GM18507 (cell line): ENCODE measurements at regions not wholly inside any gene's neighbourhood (a gene's known extent, or its start where the extent isn't known, plus 50 kb on each side); places are given as distances from the start of the nearest gene placed in this dataset.

Source experiments
- DNase-seq: peaks from one replicate; pipeline ENCODE4 v3.0.0; 2011; ENCODE audit warnings: low read depth; ENCODE audit not compliant: insufficient read length; ENCODE audit errors: extremely low spot score
- FAIRE-seq: peaks from 2 replicates; lab custom pipeline; 2011; peaks lifted over from hg19 to GRCh38; lab: Jason Lieb, UNC

- no peak for FAIRE-seq
Observed at GRCh38 chr12:115103884-115104883, 420.2 kb upstream of the TBX3 start.

GRCh38 chr12:115102450-115102849, 418.5 kb upstream of the TBX3 start:
- DNase-seq (no peak), FAIRE-seq (no peak)

More at GRCh38 chr12:115103884-115104883, 420.2 kb upstream of the TBX3 start:
- DNase-seq, result no peak

DNA sequence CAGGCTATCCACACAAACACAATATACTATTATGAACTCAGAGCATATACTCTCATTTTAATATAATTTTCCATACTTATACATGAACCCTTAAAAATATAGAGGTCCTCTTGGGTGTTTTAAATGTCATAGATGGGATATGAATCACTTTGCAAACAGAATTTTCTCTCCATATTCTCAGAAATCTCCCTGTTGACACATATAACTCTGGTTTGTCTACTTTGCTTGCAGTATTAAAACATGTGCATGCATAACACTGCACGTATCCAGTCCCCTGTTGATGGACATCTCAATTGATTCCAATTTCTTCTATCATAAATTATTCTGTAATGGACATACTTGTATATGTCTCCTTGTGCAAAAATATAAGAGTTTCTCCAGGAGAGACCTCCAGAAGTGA, 417.5 kb upstream of the TBX3 start:
- no peak for FAIRE-seq
- DNase-seq, result no peak

- FAIRE-seq, result no peak
- DNase-seq, result no peak
Observed at GRCh38 chr12:115097416-115097815, 413.4 kb upstream of the TBX3 start.

DNA sequence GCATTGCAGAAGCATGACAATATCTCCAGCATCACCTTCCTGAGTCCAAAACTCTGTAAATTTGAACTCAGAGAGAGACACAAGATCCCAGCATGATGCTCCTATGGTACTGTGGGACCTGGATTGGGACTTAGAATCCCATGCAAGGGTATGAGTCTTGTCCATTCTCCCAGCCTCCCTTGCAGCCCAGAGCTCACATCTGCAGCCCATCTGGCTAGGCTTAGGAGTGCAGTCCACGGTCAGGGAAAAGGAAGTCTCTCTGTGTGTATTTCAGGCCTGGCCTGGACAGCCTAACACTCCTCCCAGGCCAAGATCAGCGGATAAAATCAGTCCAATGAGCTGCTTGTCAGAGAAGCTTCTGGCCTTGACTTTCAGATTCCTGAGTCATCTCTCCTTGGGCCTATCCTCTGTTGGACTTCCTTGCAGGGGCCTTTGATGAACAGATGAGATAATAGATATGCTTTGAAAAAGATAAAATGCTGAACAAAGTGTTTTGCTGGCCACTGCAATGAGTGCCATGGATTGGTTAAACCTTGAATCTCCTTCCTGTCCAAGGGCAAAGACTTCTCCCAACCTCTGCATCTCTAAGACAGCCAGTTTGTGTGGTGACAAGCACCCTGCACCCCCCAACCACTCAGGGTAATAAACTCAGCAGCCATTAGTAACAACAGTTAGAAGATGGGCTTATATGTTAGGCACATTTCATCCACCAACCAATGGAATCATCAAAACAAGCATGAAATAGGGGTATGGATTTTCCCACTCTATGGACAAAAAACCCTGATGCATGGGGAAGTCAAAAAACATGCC, 412.8 kb upstream of the TBX3 start:
- FAIRE-seq, result no peak
- DNase-seq, result no peak

DNA sequence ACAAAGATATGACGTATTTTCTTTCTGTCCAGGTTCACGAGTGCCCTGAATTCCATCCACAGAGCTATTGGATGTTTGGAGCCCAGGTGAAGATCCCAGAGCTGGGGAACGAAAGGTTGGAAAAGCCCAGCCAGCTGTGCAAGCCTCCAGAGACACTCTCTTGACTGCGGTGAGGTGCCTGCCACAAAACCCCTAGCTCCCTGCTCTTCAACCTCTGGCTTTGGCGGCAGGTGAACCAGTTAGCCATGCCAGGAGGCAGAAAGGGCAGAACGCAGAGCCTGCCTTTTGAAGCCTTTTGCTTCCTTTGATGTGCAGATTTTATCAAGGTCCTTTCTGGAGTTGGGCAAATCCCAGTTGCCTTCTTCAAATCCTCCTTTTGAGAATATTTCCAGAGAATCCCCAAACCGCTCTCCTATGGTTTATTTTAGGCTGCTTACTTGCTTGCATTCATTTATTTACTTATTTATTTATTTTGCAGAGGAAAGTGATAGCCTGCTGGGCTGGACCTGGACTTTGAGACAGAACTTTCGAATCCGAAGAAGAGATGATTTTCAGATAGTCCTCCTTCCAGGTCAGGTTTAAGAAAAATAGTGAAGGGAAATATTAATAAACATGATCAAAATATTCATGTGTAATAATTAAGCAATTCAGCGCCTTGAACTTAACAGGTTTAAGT, 411.2 kb upstream of the TBX3 start:
- DNase-seq, result no peak
- no peak for FAIRE-seq

GRCh38 chr12:115094163-115094816, 410.3 kb upstream of the TBX3 start:
- no peak for FAIRE-seq
- no peak for DNase-seq

- DNase-seq (no peak), FAIRE-seq (no peak)
Observed at GRCh38 chr12:115093261-115093660, 409.3 kb upstream of the TBX3 start.

DNA sequence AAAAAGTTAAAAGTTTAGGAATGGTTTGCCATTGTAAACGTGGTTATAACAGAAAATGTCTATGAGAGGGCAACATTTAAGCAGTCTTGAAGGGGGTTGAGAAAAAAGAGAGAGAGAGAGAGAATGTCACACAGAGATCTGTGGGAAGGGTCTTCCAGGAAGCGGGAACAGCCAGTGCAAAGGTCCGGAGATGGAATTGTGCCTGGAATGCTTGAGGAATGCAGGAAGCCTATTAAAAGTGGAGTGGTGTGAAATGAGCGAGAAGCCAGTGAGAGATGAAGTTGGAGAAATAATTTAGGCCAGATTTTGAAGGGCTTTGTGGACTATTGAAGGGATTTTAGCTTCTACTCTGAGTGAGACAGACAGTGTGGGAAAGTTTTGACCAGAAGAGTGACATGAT, 406.8 kb upstream of the TBX3 start:
- no peak for FAIRE-seq
- DNase-seq, result no peak

DNA sequence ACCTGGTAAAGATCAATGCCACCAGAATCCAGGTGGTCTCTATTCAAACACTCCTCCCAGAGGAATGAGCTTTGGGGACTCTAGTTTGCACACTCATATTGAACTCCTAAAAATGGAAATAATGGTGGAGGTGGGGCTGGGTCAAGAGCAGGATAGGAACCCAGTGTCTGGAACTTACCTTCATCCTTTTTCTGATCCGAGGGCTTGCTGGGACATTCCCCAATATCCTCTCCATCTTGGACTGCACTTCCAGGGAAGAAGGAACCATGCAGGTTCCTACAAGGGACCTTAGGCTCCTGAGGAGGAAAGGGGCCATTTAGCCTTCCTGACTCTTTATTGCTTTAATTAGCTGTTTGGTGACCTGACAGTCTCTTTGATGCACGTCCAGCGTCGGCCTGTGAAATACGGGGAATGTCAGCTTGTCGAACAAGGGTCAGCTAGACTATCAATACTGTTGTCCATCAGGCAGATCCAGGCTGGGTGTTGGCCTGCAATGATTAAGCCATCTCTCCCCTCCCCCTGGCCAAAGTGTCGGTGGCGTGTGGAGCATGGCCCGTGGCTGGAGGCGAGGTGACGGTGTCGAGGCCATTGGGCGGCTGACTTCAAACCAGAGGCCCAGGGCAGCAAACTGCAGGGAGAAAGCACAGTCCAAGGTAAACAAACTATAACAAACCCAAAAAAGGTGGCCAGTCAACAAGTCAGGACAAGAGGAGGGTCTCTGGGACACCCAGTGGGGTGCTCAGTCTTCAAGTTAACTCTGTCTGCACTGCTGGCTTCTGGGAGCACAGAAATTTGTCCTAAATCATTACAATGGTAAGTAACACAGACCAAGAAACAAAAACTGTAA, 405.2 kb upstream of the TBX3 start:
- no peak for FAIRE-seq
- DNase-seq, result no peak

DNA sequence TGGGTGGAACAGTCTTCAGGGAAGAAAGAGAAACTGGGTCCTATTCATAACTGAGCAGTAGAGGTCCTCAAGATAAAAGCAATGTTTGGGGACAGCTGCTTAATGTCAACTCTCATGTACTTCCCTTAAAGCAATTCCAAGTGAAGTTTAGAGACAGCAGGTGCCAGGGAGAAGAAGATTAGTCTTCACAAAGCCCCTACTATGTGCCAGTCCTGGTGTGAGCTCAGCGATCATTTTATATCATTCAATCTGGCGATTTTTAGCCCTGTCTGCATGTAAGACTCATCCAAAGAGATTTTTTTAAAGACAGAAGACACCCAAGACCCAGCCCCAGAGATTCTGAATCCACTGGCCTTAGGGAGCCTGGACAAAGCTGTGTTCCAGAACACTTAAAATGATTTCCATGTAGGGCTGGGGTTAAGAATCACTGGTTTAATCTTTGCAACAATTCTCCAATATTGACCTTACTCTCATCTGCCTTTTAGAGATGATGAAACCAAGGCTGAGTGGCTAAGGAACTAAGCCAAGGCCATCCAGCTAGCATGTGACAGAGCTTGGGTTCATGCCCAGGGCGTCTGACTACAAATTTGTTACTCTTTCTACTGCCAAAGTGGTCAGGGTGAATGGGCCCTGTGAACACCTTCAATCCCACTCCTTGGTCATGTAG, 404.5 kb upstream of the TBX3 start:
- DNase-seq (no peak), FAIRE-seq (no peak)

- DNase-seq (no peak), FAIRE-seq (no peak)
Observed at GRCh38 chr12:115085594-115085993, 401.6 kb upstream of the TBX3 start.

- DNase-seq (no peak), FAIRE-seq (no peak)
Observed at GRCh38 chr12:115079760-115080159, 395.8 kb upstream of the TBX3 start.

DNA sequence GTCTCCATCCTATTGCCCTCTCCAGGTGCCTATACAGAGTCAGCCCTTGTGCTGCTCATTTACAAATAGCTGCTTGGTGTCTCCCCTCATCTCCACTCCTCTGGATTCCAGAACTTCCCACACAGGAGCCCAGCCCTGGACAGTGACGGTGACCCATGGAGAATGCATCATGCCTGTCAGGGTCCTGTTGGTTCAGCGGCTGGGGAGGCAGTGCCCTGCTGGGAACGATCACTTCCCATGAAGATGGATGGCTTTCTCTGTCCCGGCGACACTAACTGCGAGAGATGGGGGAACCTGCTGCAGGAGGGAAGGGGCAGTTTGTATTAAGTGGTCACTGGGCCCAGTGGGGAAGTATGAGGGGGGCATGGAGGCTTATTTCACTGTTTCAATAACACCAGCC, 395.0 kb upstream of the TBX3 start:
- FAIRE-seq (no peak), DNase-seq (no peak)

DNA sequence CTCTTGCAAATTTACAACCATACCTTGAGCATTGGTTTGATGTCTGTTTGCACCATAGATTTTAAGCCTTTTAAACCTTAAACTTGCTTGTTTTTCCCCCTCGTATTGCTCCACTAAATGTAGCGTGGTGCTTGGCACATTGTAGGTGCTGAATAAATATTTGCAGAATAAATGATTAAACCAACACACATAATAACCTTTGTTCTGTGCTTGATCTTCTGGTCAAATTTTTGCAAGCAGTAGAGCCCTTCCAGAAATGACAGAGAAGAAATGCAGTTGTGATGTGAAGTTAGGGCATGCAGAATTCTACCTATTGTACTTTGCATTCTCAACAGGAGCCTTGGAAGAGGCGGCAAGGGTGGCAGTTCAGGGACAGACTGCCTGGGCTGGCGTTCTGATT, 394.4 kb upstream of the TBX3 start:
- no peak for DNase-seq
- no peak for FAIRE-seq

DNA sequence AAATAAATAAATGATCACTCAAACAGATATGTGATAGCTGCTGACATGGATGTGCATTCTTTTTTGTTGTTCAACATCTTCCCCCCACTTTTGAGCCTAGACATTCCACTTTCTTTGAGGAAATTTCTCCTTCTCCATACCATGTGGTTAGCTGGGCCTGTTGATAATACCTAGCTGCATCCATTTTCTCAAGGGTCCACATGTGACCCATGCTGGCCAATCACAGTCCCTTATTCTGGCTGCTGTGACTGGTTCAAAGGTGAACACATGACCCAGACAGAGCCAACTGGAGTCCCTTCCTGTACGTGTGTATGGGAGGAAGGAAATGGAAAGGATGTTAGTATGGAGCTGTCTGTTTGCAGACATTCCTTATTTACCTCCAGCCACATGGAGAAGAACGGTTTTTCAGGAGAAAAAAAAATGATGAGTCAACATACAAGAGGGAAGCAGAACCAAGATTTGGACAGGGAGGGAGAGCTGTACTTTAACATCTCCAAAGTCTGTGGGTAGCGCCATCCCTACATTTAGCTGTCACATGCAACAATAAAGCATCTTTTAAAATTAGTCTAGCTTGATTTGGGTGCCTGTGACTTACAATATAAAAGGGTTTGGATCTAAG, 391.7 kb upstream of the TBX3 start:
- FAIRE-seq, result no peak
- no peak for DNase-seq

GRCh38 chr12:115074617-115075016, 390.6 kb upstream of the TBX3 start:
- FAIRE-seq, result no peak

GRCh38 chr12:115072712-115073111, 388.7 kb upstream of the TBX3 start:
- FAIRE-seq (no peak), DNase-seq (no peak)

More at GRCh38 chr12:115074617-115075016, 390.6 kb upstream of the TBX3 start:
- no peak for DNase-seq
